ENCODE measurements at regions not wholly inside any gene's neighbourhood (a gene's known extent, or its start where the extent isn't known, plus 50 kb on each side); places are given as distances from the start of the nearest gene placed in this dataset.
"Not testable (repeated sequence)": the region's sequence is repeated elsewhere in the genome, so short reads cannot be mapped to it uniquely, and the experiment has no call there.

- no peak for DNase-seq
These were observed 1225.3 kb upstream of the CHAC2 start for GRCh38 chr2:52542297-52542696.

- peak; percentile 28 for DNase-seq
These were observed 1228.3 kb upstream of the CHAC2 start for GRCh38 chr2:52539026-52539970.

- DNase-seq: no peak
These were observed 1230.0 kb upstream of the CHAC2 start for GRCh38 chr2:52537588-52537987.

GRCh38 chr2:52536929-52537460 lies 1230.6 kb upstream of the CHAC2 start:
- DNase-seq: peak; percentile 13

GRCh38 chr2:52532956-52533355 lies 1234.6 kb upstream of the CHAC2 start:
- DNase-seq: peak; percentile 25

- no peak for DNase-seq
These were observed 1240.9 kb upstream of the CHAC2 start for GRCh38 chr2:52526735-52527134.

GRCh38 chr2:52520644-52521043 lies 1247.0 kb upstream of the CHAC2 start:
- DNase-seq: no peak

GRCh38 chr2:52518678-52519077 lies 1248.9 kb upstream of the CHAC2 start:
- no peak for DNase-seq

- DNase-seq: no peak
These were observed 1254.8 kb upstream of the CHAC2 start for GRCh38 chr2:52512760-52513159.

GRCh38 chr2:52510432-52510831 lies 1257.2 kb upstream of the CHAC2 start:
- DNase-seq: no peak

- DNase-seq: no peak
These were observed 1265.1 kb upstream of the CHAC2 start for GRCh38 chr2:52502476-52502860.

- no peak for DNase-seq
These were observed 1265.7 kb upstream of the CHAC2 start for GRCh38 chr2:52501715-52502475.

- no peak for DNase-seq
These were observed 1267.0 kb upstream of the CHAC2 start for GRCh38 chr2:52500561-52500960.

GRCh38 chr2:52498077-52498750 lies 1269.4 kb upstream of the CHAC2 start:
- no peak for DNase-seq

GRCh38 chr2:52495816-52496215 lies 1271.8 kb upstream of the CHAC2 start:
- no peak for DNase-seq

- no peak for DNase-seq
These were observed 1290.4 kb upstream of the CHAC2 start for GRCh38 chr2:52477166-52477565.

GRCh38 chr2:52475590-52475989 lies 1292.0 kb upstream of the CHAC2 start:
- DNase-seq: peak; percentile 27

GRCh38 chr2:52474091-52474490 lies 1293.5 kb upstream of the CHAC2 start:
- no peak for DNase-seq

- DNase-seq: no peak
These were observed 1294.1 kb upstream of the CHAC2 start for GRCh38 chr2:52473526-52473925.

- DNase-seq: not testable (repeated sequence)
These were observed 1297.1 kb upstream of the CHAC2 start for GRCh38 chr2:52470457-52470856.

- DNase-seq: no peak
These were observed 1300.4 kb upstream of the CHAC2 start for GRCh38 chr2:52467189-52467588.

GRCh38 chr2:52465287-52465686 lies 1302.3 kb upstream of the CHAC2 start:
- DNase-seq: no peak

Measured in muscle of arm (tissue), 1 donor.